ENCODE measurements at regions not wholly inside any gene's neighbourhood (a gene's known extent, or its start where the extent isn't known, plus 50 kb on each side); places are given as distances from the start of the nearest gene placed in this dataset.

DNA sequence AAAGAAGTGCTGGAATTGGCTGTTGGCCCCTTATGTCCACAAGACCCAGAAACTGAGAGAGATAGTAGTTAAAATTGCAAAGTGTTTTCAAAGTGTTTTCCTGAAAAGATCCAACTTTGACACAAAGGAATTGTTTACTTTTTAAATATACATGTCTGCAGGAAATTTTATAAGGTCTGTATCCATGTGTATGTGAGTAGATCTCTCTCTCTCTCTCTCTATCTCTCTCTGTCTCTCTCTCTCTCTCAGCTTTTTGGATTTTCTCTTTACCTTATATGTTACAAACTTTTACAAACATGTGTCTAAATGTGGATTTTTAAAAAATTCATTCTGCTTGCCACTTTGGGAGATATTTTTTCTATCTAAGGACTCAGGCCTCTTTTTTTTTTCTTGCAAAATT, 358.6 kb downstream of the SIPA1L2 start:
- Histone ChIP-seq H2BK5ac (ENCODE audit: low read depth, low read length) (no peak overlapping the region), H3K27ac (ENCODE audit: low read depth, low read length) (no peak overlapping the region), H2AFZ (ENCODE audit: low read length) (no peak overlapping the region), H4K5ac (ENCODE audit: insufficient read length, low read depth, low read length) (no peak overlapping the region), H3K56ac (replicated peaks; ENCODE audit: insufficient read length, low read depth, low read length) (no peak overlapping the region), H3K4me2 (ENCODE audit: insufficient read depth in 1 of 2, low read depth in 2 of 2, low read length in 2 of 2) (no peak overlapping the region), H3K18ac (ENCODE audit: extremely low read depth, low read length) (no peak overlapping the region), H3K79me1 (ENCODE audit: low read depth, low read length) (no peaks in the 10 kb centered on the region), H3K36me3 (ENCODE audit: control insufficient read depth in 2 of 4, insufficient read depth in 4 of 4, low read length in 3 of 4) (no peaks in the 10 kb centered on the region; a peak in 1 of 8 replicates), H3K4me1 (replicated peaks in 1 of 4; ENCODE audit: control insufficient read depth in 3 of 4, insufficient read depth in 4 of 4, low read length in 3 of 4) (peaks cover 0 to 3% (median 1%) of the 10 kb centered on the region in 4 experiments; a peak in 3 of 7 replicates), H4K8ac (ENCODE audit: extremely low read depth, insufficient read depth, low read length) (no peak overlapping the region), H3K4me3 (ENCODE audit: extremely low read depth in 1 of 4, insufficient read depth in 2 of 4, low read depth in 3 of 4, low read length in 4 of 4) (no peak overlapping the region), H3K27me3 (replicated peaks in 1 of 4; ENCODE audit: control insufficient read depth in 3 of 4, extremely low read depth in 1 of 4, insufficient read depth in 3 of 4, low read length in 3 of 4) (no peaks in the 10 kb centered on the region; a peak in 2 of 7 replicates), H2BK120ac (replicated peaks; ENCODE audit: low read depth, low read length) (no peak overlapping the region), H2AK5ac (ENCODE audit: low read depth, low read length) (no peak overlapping the region), H3K23ac (ENCODE audit: insufficient read length) (no peak overlapping the region), H3K23me2 (ENCODE audit: low read depth, low read length) (no peaks in the 10 kb centered on the region), H4K91ac (replicated peaks; ENCODE audit: insufficient read length, low read length) (no peak overlapping the region), H3K79me2 (ENCODE audit: control insufficient read depth in 1 of 2, insufficient read depth in 2 of 2, low read length in 2 of 2) (no peaks in the 10 kb centered on the region), H2BK12ac (ENCODE audit: low read depth, low read length) (no peak overlapping the region), H2BK15ac (ENCODE audit: low read length) (no peak overlapping the region), H3K4ac (replicated peaks; ENCODE audit: insufficient read length, low read depth, low read length) (no peak overlapping the region), H4K20me1 (replicated peaks in 1 of 2; ENCODE audit: control insufficient read depth in 1 of 2, insufficient read depth in 2 of 2, low read length in 2 of 2) (no peaks in the 10 kb centered on the region), H3K14ac (ENCODE audit: insufficient read length) (no peak overlapping the region), H3K9me3 (ENCODE audit: insufficient read depth in 2 of 2, low read depth in 1 of 2, low read length in 1 of 2) (no peaks in the 10 kb centered on the region), H2BK20ac (ENCODE audit: low read length) (no peak overlapping the region), H3K9ac (replicated peaks in 1 of 4; ENCODE audit: extremely low read depth in 1 of 4, low read depth in 3 of 4, low read length in 3 of 4) (no peak overlapping the region)
- FAIRE-seq (no peak), DNase-seq (ENCODE audit: low read depth in 1 of 2, low spot score in 2 of 2) (no peak)
- CTCF ChIA-PET (ENCODE audit: partially characterized antibody): interaction anchor here (0.6 to 1.5 kb wide), 3 partner anchors 166 to 742 kb away, joined by 3 to 5 read pairs (median 3); no protein-coding TSS in a partner anchor
- POLR2A ChIA-PET (ENCODE audit: partially characterized antibody): no interaction called here
- TF ChIP-seq HDAC6 (IDR thresholded peaks at IDR 0.05; ENCODE audit: low read depth, low read length) (no peak), GABPA (IDR thresholded peaks at IDR 0.05; ENCODE audit: borderline replicate concordance, insufficient read depth, low read length) (no peak), RAD21 (IDR thresholded peaks at IDR 0.05 in 1 of 2, conservative IDR thresholded peaks at IDR 0.05 in 1 of 2; ENCODE audit: low read depth in 2 of 2, low read length in 2 of 2) (no peak)
- TF ChIP-seq, protein P1, sequence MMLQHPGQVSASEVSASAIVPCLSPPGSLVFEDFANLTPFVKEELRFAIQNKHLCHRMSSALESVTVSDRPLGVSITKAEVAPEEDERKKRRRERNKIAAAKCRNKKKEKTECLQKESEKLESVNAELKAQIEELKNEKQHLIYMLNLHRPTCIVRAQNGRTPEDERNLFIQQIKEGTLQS (IDR thresholded peaks at IDR 0.05; ENCODE audit: insufficient read depth, low read depth, low read length): no peak
- TF ChIP-seq, protein P2, sequence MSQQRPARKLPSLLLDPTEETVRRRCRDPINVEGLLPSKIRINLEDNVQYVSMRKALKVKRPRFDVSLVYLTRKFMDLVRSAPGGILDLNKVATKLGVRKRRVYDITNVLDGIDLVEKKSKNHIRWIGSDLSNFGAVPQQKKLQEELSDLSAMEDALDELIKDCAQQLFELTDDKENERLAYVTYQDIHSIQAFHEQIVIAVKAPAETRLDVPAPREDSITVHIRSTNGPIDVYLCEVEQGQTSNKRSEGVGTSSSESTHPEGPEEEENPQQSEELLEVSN (IDR thresholded peaks at IDR 0.05): no peak

Data from H1 (cell line).